Hepatocyte (in vitro differentiated cells): ENCODE measurements at regions not wholly inside any gene's neighbourhood (a gene's known extent, or its start where the extent isn't known, plus 50 kb on each side); places are given as distances from the start of the nearest gene placed in this dataset.

Source experiments
- DNase-seq: peaks from one replicate; pipeline ENCODE4 v3.0.0-alpha.2; 2016; ENCODE audit warnings: low spot score
- H2AFZ ChIP-seq: fragments of 200-600 bp; sonication (generic); 2 replicates; pipeline ENCODE4 v1.6.0; 2016; ENCODE audit warnings: antibody characterized with exemption, mild to moderate bottlenecking
- H3K27ac ChIP-seq: fragments of 200-600 bp; sonication (generic); 2 replicates; pipeline ENCODE4 v1.5.1; 2016; ENCODE audit warnings: mild to moderate bottlenecking
- H3K27me3 ChIP-seq: fragments of 200-600 bp; sonication (generic); 2 replicates; pipeline ENCODE4 v1.6.1; 2016
- H3K36me3 ChIP-seq: fragments of 200-600 bp; sonication (generic); replicated peaks from 2 replicates; pipeline ENCODE4 v1.5.1; 2016; ENCODE audit warnings: low read depth; ENCODE audit not compliant: insufficient read depth
- H3K4me1 ChIP-seq: fragments of 200-600 bp; sonication (generic); 2 replicates; pipeline ENCODE4 v1.5.1; 2016; ENCODE audit warnings: mild to moderate bottlenecking, moderate library complexity; ENCODE audit not compliant: insufficient read depth
- H3K4me2 ChIP-seq: fragments of 200-600 bp; sonication (generic); 2 replicates; pipeline ENCODE4 v1.6.0; 2016
- H3K4me3 ChIP-seq: fragments of 200-600 bp; sonication (generic); 2 replicates; pipeline ENCODE4 v1.5.1; 2016; ENCODE audit warnings: mild to moderate bottlenecking
- H3K79me2 ChIP-seq: fragments of 200-600 bp; sonication (generic); 2 replicates; pipeline ENCODE4 v1.6.0; 2017; ENCODE audit warnings: mild to moderate bottlenecking
- H3K9me2 ChIP-seq: fragments of 200-600 bp; sonication (generic); replicated peaks from 2 replicates; pipeline ENCODE4 v1.6.0; 2017; ENCODE audit warnings: mild to moderate bottlenecking; ENCODE audit not compliant: insufficient read depth
- H3K9me3 ChIP-seq: fragments of 200-600 bp; sonication (generic); 2 replicates; pipeline ENCODE4 v1.5.1; 2016; ENCODE audit warnings: low read depth, mild to moderate bottlenecking
- H4K20me1 ChIP-seq: fragments of 200-600 bp; sonication (generic); 2 replicates; pipeline ENCODE4 v1.6.0; 2016; ENCODE audit warnings: mild to moderate bottlenecking; ENCODE audit not compliant: insufficient read depth, poor library complexity, severe bottlenecking
- EZH2 ChIP-seq: fragments of 200-600 bp; sonication (generic); IDR thresholded peaks from 2 replicates; pipeline ENCODE4 v1.6.1; 2016; ENCODE audit warnings: antibody characterized with exemption, mild to moderate bottlenecking, borderline replicate concordance
- EZH2phosphoT487 ChIP-seq: fragments of 200-600 bp; sonication (generic); IDR thresholded peaks from one replicate; pipeline ENCODE4 v1.6.1; 2018; ENCODE audit warnings: antibody characterized with exemption, mild to moderate bottlenecking, low read depth, moderate library complexity; ENCODE audit not compliant: unreplicated experiment, severe bottlenecking
- WGBS: methylation state at CpG from one replicate; pipeline ENCODE4 v1.1.6; 2016; ENCODE audit warnings: low lambda C conversion rate; ENCODE audit errors: missing lambda C conversion rate; 5-methylcytosine and 5-hydroxymethylcytosine counted together
- TF ChIP-seq, protein P1 (sequence below): fragments of 200-600 bp; sonication (generic); IDR thresholded peaks from 2 replicates; pipeline ENCODE4 v1.5.1; 2016; ENCODE audit warnings: antibody characterized with exemption, mild to moderate bottlenecking; ENCODE audit not compliant: poor library complexity

- no peaks in the 10 kb centered on the region for H3K9me2 ChIP-seq
- no peak overlapping the region for H2AFZ ChIP-seq
- H3K27ac ChIP-seq, result peak overlapping the region; percentile 37
- no peak overlapping the region for H3K4me2 ChIP-seq
- DNase-seq, result peak; percentile 39
- no peaks in the 10 kb centered on the region for H3K36me3 ChIP-seq
- H4K20me1 ChIP-seq, result no peaks in the 10 kb centered on the region
- no peaks in the 10 kb centered on the region for H3K9me3 ChIP-seq
- no peaks in the 10 kb centered on the region for H3K79me2 ChIP-seq
- WGBS, result 57% methylated on average over 10 of the region's 10 CpGs
- TF ChIP-seq EZH2 (no peak), EZH2phosphoT487 (no peak)
- TF ChIP-seq, protein P1, sequence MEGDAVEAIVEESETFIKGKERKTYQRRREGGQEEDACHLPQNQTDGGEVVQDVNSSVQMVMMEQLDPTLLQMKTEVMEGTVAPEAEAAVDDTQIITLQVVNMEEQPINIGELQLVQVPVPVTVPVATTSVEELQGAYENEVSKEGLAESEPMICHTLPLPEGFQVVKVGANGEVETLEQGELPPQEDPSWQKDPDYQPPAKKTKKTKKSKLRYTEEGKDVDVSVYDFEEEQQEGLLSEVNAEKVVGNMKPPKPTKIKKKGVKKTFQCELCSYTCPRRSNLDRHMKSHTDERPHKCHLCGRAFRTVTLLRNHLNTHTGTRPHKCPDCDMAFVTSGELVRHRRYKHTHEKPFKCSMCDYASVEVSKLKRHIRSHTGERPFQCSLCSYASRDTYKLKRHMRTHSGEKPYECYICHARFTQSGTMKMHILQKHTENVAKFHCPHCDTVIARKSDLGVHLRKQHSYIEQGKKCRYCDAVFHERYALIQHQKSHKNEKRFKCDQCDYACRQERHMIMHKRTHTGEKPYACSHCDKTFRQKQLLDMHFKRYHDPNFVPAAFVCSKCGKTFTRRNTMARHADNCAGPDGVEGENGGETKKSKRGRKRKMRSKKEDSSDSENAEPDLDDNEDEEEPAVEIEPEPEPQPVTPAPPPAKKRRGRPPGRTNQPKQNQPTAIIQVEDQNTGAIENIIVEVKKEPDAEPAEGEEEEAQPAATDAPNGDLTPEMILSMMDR, result no peak
- H3K4me1 ChIP-seq, result no peaks in the 10 kb centered on the region
- no peak overlapping the region for H3K4me3 ChIP-seq
- no peaks in the 10 kb centered on the region for H3K27me3 ChIP-seq
These were observed 247.4 kb downstream of the ADGRA3 start for GRCh38 chr4:22268350-22269025.

DNA sequence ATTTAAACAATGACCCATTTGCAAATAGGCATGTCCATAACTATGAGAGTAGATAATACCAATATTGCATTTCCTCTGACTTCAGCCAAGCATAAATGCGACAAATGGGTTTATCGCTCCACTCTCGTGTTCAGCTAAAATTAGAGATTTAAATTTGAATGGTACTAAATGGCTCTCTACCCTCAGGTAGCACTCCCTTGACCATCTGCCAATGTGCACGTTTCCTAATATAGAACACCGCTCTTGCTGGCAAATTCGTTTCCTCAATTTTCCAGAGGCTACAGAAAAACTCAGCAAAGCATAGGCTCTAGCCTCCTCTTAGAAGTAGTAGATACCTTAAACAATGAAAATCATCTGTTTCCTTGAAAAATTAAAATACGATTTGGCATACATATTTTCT is 251.6 kb downstream of the ADGRA3 start:
- H3K27ac ChIP-seq, result no peak overlapping the region
- no peaks in the 10 kb centered on the region for H3K27me3 ChIP-seq
- WGBS, result 93% methylated on average over 7 of the region's 7 CpGs
- no peaks in the 10 kb centered on the region for H3K36me3 ChIP-seq
- no peaks in the 10 kb centered on the region for H4K20me1 ChIP-seq
- H2AFZ ChIP-seq, result no peak overlapping the region
- no peaks in the 10 kb centered on the region for H3K79me2 ChIP-seq
- H3K4me2 ChIP-seq, result no peak overlapping the region
- no peaks in the 10 kb centered on the region for H3K4me1 ChIP-seq
- no peak for DNase-seq
- no peaks in the 10 kb centered on the region for H3K9me2 ChIP-seq
- H3K9me3 ChIP-seq, result no peaks in the 10 kb centered on the region
- H3K4me3 ChIP-seq, result no peak overlapping the region
- TF ChIP-seq EZH2 (no peak), EZH2phosphoT487 (no peak)
- TF ChIP-seq, protein P1, result no peak

- DNase-seq, result no peak
- H3K79me2 ChIP-seq, result no peaks in the 10 kb centered on the region
- 18% methylated on average over 1 of the region's 1 CpG for WGBS
These were observed 262.4 kb downstream of the ADGRA3 start for GRCh38 chr4:22253431-22253830.

More at GRCh38 chr4:22253431-22253830, 262.4 kb downstream of the ADGRA3 start:
- H3K4me1 ChIP-seq, result no peaks in the 10 kb centered on the region
- no peak overlapping the region for H3K4me2 ChIP-seq
- no peaks in the 10 kb centered on the region for H3K9me2 ChIP-seq
- no peak overlapping the region for H3K4me3 ChIP-seq
- TF ChIP-seq EZH2 (no peak), EZH2phosphoT487 (no peak)
- TF ChIP-seq, protein P1, result no peak
- no peak overlapping the region for H3K27ac ChIP-seq
- H2AFZ ChIP-seq, result no peak overlapping the region
- H3K9me3 ChIP-seq, result no peaks in the 10 kb centered on the region
- no peaks in the 10 kb centered on the region for H4K20me1 ChIP-seq
- H3K27me3 ChIP-seq, result no peaks in the 10 kb centered on the region
- H3K36me3 ChIP-seq, result no peaks in the 10 kb centered on the region
